Epithelial cell of proximal tubule (primary cell): ENCODE measurements at regions not wholly inside any gene's neighbourhood (a gene's known extent, or its start where the extent isn't known, plus 50 kb on each side); places are given as distances from the start of the nearest gene placed in this dataset.
A peak's percentile ranks its signal among the peaks of the same experiment; 100 is the strongest.

ENCODE experiments used
- DNase-seq: peaks from one replicate; pipeline ENCODE4 v3.0.0-alpha.2; 2011; ENCODE audit warnings: low read depth
- H3K4me3 ChIP-seq: 2 replicates; pipeline ENCODE4 v1.5.1; 2011; ENCODE audit warnings: low read depth, mild to moderate bottlenecking, low read length
- CTCF ChIP-seq: conservative IDR thresholded peaks from 2 replicates; pipeline ENCODE4 v1.5.1; 2012; ENCODE audit warnings: low read depth, mild to moderate bottlenecking, low read length

GRCh38 chr3:74539876-74540275, 74.6 kb downstream of the CNTN3 start:
- DNase-seq = no peak
- no peak overlapping the region for H3K4me3 ChIP-seq
- TF ChIP-seq CTCF = no peak

GRCh38 chr3:74538669-74539068, 75.8 kb downstream of the CNTN3 start:
- DNase-seq = no peak
- TF ChIP-seq CTCF = no peak
- no peak overlapping the region for H3K4me3 ChIP-seq

GRCh38 chr3:74537857-74538256, 76.6 kb downstream of the CNTN3 start:
- no peak overlapping the region for H3K4me3 ChIP-seq
- no peak for DNase-seq
- TF ChIP-seq CTCF = no peak

GRCh38 chr3:74537164-74537563, 77.3 kb downstream of the CNTN3 start:
- no peak for TF ChIP-seq CTCF
- no peak overlapping the region for H3K4me3 ChIP-seq
- no peak for DNase-seq

- TF ChIP-seq CTCF = no peak
- DNase-seq = no peak
- H3K4me3 ChIP-seq = no peak overlapping the region
These were observed 79.2 kb downstream of the CNTN3 start for GRCh38 chr3:74535281-74535680.

GRCh38 chr3:74534611-74535010, 79.8 kb downstream of the CNTN3 start:
- no peak for TF ChIP-seq CTCF
- DNase-seq = no peak
- no peak overlapping the region for H3K4me3 ChIP-seq

GRCh38 chr3:74532446-74532845, 82.0 kb downstream of the CNTN3 start:
- no peak overlapping the region for H3K4me3 ChIP-seq
- DNase-seq = peak; percentile 29
- no peak for TF ChIP-seq CTCF
